NCI-H1092 treated with DMSO at 0.1 percent for 48 hours (cell line): ENCODE measurements at regions not wholly inside any gene's neighbourhood (a gene's known extent, or its start where the extent isn't known, plus 50 kb on each side); places are given as distances from the start of the nearest gene placed in this dataset.

Experiments
- DNase-seq: peaks from one replicate; lab custom pipeline; 2025; lab: John Stamatoyannopoulos, UW

GRCh38 chrX:131703646-131704045, 159.8 kb downstream of the OR13H1 start:
- no peak for DNase-seq

GRCh38 chrX:131704136-131704695, 160.3 kb downstream of the OR13H1 start:
- peak; percentile 89 for DNase-seq

- no peak for DNase-seq
Observed at GRCh38 chrX:131709553-131709952, 165.7 kb downstream of the OR13H1 start.

GRCh38 chrX:131711478-131711867, 167.6 kb downstream of the OR13H1 start:
- DNase-seq = no peak

GRCh38 chrX:131723646-131724045, 179.8 kb downstream of the OR13H1 start:
- no peak for DNase-seq

- DNase-seq = no peak
Observed at GRCh38 chrX:131724292-131724691, 180.4 kb downstream of the OR13H1 start.

GRCh38 chrX:131725001-131725654, 181.3 kb downstream of the OR13H1 start:
- DNase-seq = no peak

- no peak for DNase-seq
Observed at GRCh38 chrX:131727778-131728177, 183.9 kb downstream of the OR13H1 start.

GRCh38 chrX:131728295-131729145, 184.6 kb downstream of the OR13H1 start:
- DNase-seq = peak; percentile 14

GRCh38 chrX:131729295-131729694, 185.4 kb downstream of the OR13H1 start:
- no peak for DNase-seq

- no peak for DNase-seq
Observed at GRCh38 chrX:131734621-131735020, 190.7 kb downstream of the OR13H1 start.

- DNase-seq = no peak
Observed at GRCh38 chrX:131735127-131735526, 191.3 kb downstream of the OR13H1 start.

- no peak for DNase-seq
Observed at GRCh38 chrX:131739823-131740222, 195.9 kb downstream of the OR13H1 start.

GRCh38 chrX:131741103-131741581, 197.3 kb downstream of the OR13H1 start:
- DNase-seq = no peak

GRCh38 chrX:131745942-131746489, 202.1 kb downstream of the OR13H1 start:
- peak; percentile 73 for DNase-seq

- DNase-seq = peak; percentile 86
Observed at GRCh38 chrX:131746491-131746968, 202.7 kb downstream of the OR13H1 start.

- DNase-seq = peak; percentile 84
Observed at GRCh38 chrX:131747173-131747572, 203.3 kb downstream of the OR13H1 start.

- no peak for DNase-seq
Observed at GRCh38 chrX:131752493-131753198, 208.8 kb downstream of the OR13H1 start.

- no peak for DNase-seq
Observed at GRCh38 chrX:131762802-131763234, 218.9 kb downstream of the OR13H1 start.

GRCh38 chrX:131763674-131764073, 219.8 kb downstream of the OR13H1 start:
- no peak for DNase-seq

- DNase-seq = no peak
Observed at GRCh38 chrX:131764216-131764615, 220.3 kb downstream of the OR13H1 start.
